ENCODE measurements at regions not wholly inside any gene's neighbourhood (a gene's known extent, or its start where the extent isn't known, plus 50 kb on each side); places are given as distances from the start of the nearest gene placed in this dataset.

GRCh38 chr15:38975282-38975990, 410.8 kb upstream of the RASGRP1 start:
- no peak for FAIRE-seq
- H4K5ac ChIP-seq (ENCODE audit: insufficient read length, low read depth, low read length), result no peak overlapping the region
- TF ChIP-seq E2F6 (IDR thresholded peaks at IDR 0.05) (no peak), ASH2L (IDR thresholded peaks at IDR 0.05; ENCODE audit: low read length) (no peak), JUND (IDR thresholded peaks at IDR 0.05; ENCODE audit: low read length) (no peak), PHF8 (conservative IDR thresholded peaks at IDR 0.05; ENCODE audit: low read depth, low read length) (no peak), CBX8 (IDR thresholded peaks at IDR 0.05; ENCODE audit: borderline replicate concordance, low read depth, low read length) (no peak), MAX (IDR thresholded peaks at IDR 0.05) (no peak), CBX5 (IDR thresholded peaks at IDR 0.05; ENCODE audit: low read depth, low read length) (no peak), YY1 (IDR thresholded peaks at IDR 0.05; ENCODE audit: low read depth, low read length) (no peak), SP4 (IDR thresholded peaks at IDR 0.05; ENCODE audit: low read length) (no peak), NANOG (IDR thresholded peaks at IDR 0.05; ENCODE audit: insufficient read depth, low read depth, low read length, poor library complexity, severe bottlenecking) (no peak), TAF1 (IDR thresholded peaks at IDR 0.05; ENCODE audit: low read depth, low read length) (no peak), TEAD4 (IDR thresholded peaks at IDR 0.05; ENCODE audit: low read depth, low read length) (no peak)

More at GRCh38 chr15:38975282-38975990, 410.8 kb upstream of the RASGRP1 start:
- H3K23ac ChIP-seq (ENCODE audit: insufficient read length), result no peak overlapping the region
- no peak overlapping the region for H3K9ac ChIP-seq (replicated peaks in 1 of 4; ENCODE audit: extremely low read depth in 1 of 4, low read depth in 3 of 4, low read length in 3 of 4)
- POLR2A ChIA-PET (ENCODE audit: partially characterized antibody), result no interaction called here
- H2AK5ac ChIP-seq (ENCODE audit: low read depth, low read length), result no peak overlapping the region
- no peak overlapping the region for H4K8ac ChIP-seq (ENCODE audit: extremely low read depth, insufficient read depth, low read length)
- H3K4me1 ChIP-seq (replicated peaks in 1 of 4; ENCODE audit: control insufficient read depth in 3 of 4, insufficient read depth in 4 of 4, low read length in 3 of 4), result no peaks in the 10 kb centered on the region
- H3K9me3 ChIP-seq (ENCODE audit: insufficient read depth in 2 of 2, low read depth in 1 of 2, low read length in 1 of 2), result no peaks in the 10 kb centered on the region
- no peaks in the 10 kb centered on the region for H3K36me3 ChIP-seq (ENCODE audit: control insufficient read depth in 2 of 4, insufficient read depth in 4 of 4, low read length in 3 of 4)
- no peak overlapping the region for H2AFZ ChIP-seq (ENCODE audit: low read length)
- H2BK120ac ChIP-seq (replicated peaks; ENCODE audit: low read depth, low read length), result no peak overlapping the region
- WGBS, 2 experiments (ENCODE audit: extremely low coverage in 1 of 2, insufficient coverage in 1 of 2, insufficient read length in 1 of 2, insufficient replicate concordance in 2 of 2, low coverage in 1 of 2, low lambda C conversion rate in 2 of 2, missing lambda C conversion rate in 1 of 2), result 78% methylated on average over 5 of the region's 5 CpGs; no CpG with 5 or more reads in 1 of the 2 experiments
- H3K27ac ChIP-seq (ENCODE audit: low read depth, low read length), result no peak overlapping the region
- H3K27me3 ChIP-seq (replicated peaks in 1 of 4; ENCODE audit: control insufficient read depth in 3 of 4, extremely low read depth in 1 of 4, insufficient read depth in 3 of 4, low read length in 3 of 4), result no peaks in the 10 kb centered on the region
- H3K79me1 ChIP-seq (ENCODE audit: low read depth, low read length), result no peaks in the 10 kb centered on the region
- no peaks in the 10 kb centered on the region for H3K79me2 ChIP-seq (ENCODE audit: control insufficient read depth in 1 of 2, insufficient read depth in 2 of 2, low read length in 2 of 2)
- H3K4me2 ChIP-seq (ENCODE audit: insufficient read depth in 1 of 2, low read depth in 2 of 2, low read length in 2 of 2), result no peak overlapping the region; a peak in 1 of 4 replicates
- no peak overlapping the region for H3K4me3 ChIP-seq (ENCODE audit: extremely low read depth in 1 of 4, insufficient read depth in 2 of 4, low read depth in 3 of 4, low read length in 4 of 4)
- H4K91ac ChIP-seq (replicated peaks; ENCODE audit: insufficient read length, low read length), result no peak overlapping the region
- H3K18ac ChIP-seq (ENCODE audit: extremely low read depth, low read length), result no peak overlapping the region
- H4K20me1 ChIP-seq (replicated peaks in 1 of 2; ENCODE audit: control insufficient read depth in 1 of 2, insufficient read depth in 2 of 2, low read length in 2 of 2), result no peaks in the 10 kb centered on the region
- no peak overlapping the region for H3K4ac ChIP-seq (replicated peaks; ENCODE audit: insufficient read length, low read depth, low read length)
- no peak overlapping the region for H2BK20ac ChIP-seq (ENCODE audit: low read length)
- no peak overlapping the region for H2BK5ac ChIP-seq (ENCODE audit: low read depth, low read length)
- H2BK12ac ChIP-seq (ENCODE audit: low read depth, low read length), result no peak overlapping the region
- H3K14ac ChIP-seq (ENCODE audit: insufficient read length), result no peak overlapping the region
- H3K23me2 ChIP-seq (ENCODE audit: low read depth, low read length), result no peaks in the 10 kb centered on the region
- CTCF ChIA-PET (ENCODE audit: partially characterized antibody), result interaction anchor here (0.7 kb wide), 2 partner anchors 33 to 574 kb away, joined by 3 to 4 read pairs; no protein-coding TSS in a partner anchor
- DNase-seq (ENCODE audit: low read depth in 1 of 2, low spot score in 2 of 2), result no peak
- H3K56ac ChIP-seq (replicated peaks; ENCODE audit: insufficient read length, low read depth, low read length), result no peak overlapping the region
- no peak overlapping the region for H2BK15ac ChIP-seq (ENCODE audit: low read length)
